Right lobe of liver (tissue), 6 donors: ENCODE measurements at regions not wholly inside any gene's neighbourhood (a gene's known extent, or its start where the extent isn't known, plus 50 kb on each side); places are given as distances from the start of the nearest gene placed in this dataset.

Experiments
- ATAC-seq, 4 donors: fragments of 200-7000 bp; cut with Tn5 transposase; one replicate each; pipeline ENCODE4 v1.9.1; 2020; ENCODE audit warnings: mild to moderate bottlenecking in 4 of 4, moderate library complexity in 4 of 4
- DNase-seq, 3 donors: peaks; one replicate each; pipeline ENCODE4 v3.0.0-alpha.2; 2020
- H3K27ac ChIP-seq, 3 donors: fragments of 200-600 bp; one replicate each; pipeline ENCODE4 v1.8.0; 2022
- H3K27me3 ChIP-seq, 2 donors: fragments of 200-600 bp; one replicate each; pipeline ENCODE4 v1.8.0; 2022
- H3K36me3 ChIP-seq, 4 donors: fragments of 200-600 bp; sonication (generic) in 1 of 4; one replicate each; pipeline versions ENCODE4 v1.5.1 to v1.8.0; 2017 to 2022; ENCODE audit warnings: control low read depth in 1 of 4
- H3K4me1 ChIP-seq, 4 donors: fragments of 200-600 bp; sonication (generic) in 1 of 4; one replicate each; pipeline versions ENCODE4 v1.5.1 to v1.8.0; 2017 to 2022; ENCODE audit warnings: control low read depth in 1 of 4
- H3K4me3 ChIP-seq, 3 donors: fragments of 200-600 bp; one replicate each; pipeline ENCODE4 v1.8.0; 2022
- H3K9me3 ChIP-seq, 4 donors: fragments of 200-600 bp; sonication (generic) in 1 of 4; one replicate each; pipeline versions ENCODE4 v1.5.1 to v1.8.0; 2017 to 2022; ENCODE audit warnings: control low read depth in 1 of 4
- POLR2A ChIP-seq: fragments of 450-650 bp; IDR thresholded peaks from one replicate; pipeline ENCODE4 v1.6.1; 2017; ENCODE audit warnings: antibody characterized with exemption, mild to moderate bottlenecking
- WGBS: methylation state at CpG from one replicate; pipeline ENCODE4 v1.1.6; 2018; ENCODE audit warnings: low coverage, low lambda C conversion rate; ENCODE audit not compliant: insufficient coverage; ENCODE audit errors: missing lambda C conversion rate; 5-methylcytosine and 5-hydroxymethylcytosine counted together
- intact Hi-C, 2 donors: fragments of 100-400 bp; cut with DNase I; formaldehyde crosslinking; loops; one replicate each; pipeline versions ENCODE4 v1.11.2 to v1.14.1; 2022
- TF ChIP-seq, protein P1 (sequence below), 4 donors: fragments of 200-600 bp in 3 of 4; fragments of 450-650 bp in 1 of 4; IDR thresholded peaks; one replicate each; pipeline versions ENCODE4 v1.5.1 to v1.8.0; 2016 to 2022; ENCODE audit warnings: antibody characterized with exemption in 4 of 4, mild to moderate bottlenecking in 2 of 4
- donor health status: DM: no; HTN: yes; CAD: no.
- donor health status: DM: no; HTN: no; CAD: no.
- donor health status: DM: no; HTN: no; CAD: no.
- donor health status: DM: no; HTN: yes; CAD: no.
- donor health status: DM: no; HTN: yes; CAD: no.

DNA sequence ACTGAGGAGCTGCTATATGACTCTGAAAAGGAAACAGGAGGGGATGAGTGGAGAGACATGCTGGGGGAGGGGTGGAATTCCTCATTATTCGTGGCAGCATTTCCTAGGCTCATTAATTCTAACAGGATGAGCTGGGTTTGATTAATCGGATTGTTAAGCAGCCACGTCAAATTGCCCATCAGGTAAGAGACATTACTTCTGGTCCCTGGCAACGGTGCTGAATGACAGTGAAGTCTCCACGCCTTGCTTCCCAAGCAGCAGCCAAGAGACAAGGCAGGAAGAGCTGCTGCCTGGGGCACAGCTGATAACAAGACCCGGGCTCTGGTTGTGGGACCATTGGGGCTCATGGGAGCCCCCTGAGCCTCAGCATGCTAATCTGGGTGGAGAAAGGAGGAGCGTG is 86.6 kb downstream of the MARCHF4 start:
- WGBS: 28% methylated on average over 4 of the region's 7 CpGs
- ATAC-seq (no peak), DNase-seq (no peak)
- Histone ChIP-seq H3K4me3 (no peak overlapping the region), H3K36me3 (no peaks in the 10 kb centered on the region), H3K27ac (no peak overlapping the region), H3K27me3 (no peaks in the 10 kb centered on the region), H3K4me1 (no peaks in the 10 kb centered on the region), H3K9me3 (no peaks in the 10 kb centered on the region)
- TF ChIP-seq, protein P1, sequence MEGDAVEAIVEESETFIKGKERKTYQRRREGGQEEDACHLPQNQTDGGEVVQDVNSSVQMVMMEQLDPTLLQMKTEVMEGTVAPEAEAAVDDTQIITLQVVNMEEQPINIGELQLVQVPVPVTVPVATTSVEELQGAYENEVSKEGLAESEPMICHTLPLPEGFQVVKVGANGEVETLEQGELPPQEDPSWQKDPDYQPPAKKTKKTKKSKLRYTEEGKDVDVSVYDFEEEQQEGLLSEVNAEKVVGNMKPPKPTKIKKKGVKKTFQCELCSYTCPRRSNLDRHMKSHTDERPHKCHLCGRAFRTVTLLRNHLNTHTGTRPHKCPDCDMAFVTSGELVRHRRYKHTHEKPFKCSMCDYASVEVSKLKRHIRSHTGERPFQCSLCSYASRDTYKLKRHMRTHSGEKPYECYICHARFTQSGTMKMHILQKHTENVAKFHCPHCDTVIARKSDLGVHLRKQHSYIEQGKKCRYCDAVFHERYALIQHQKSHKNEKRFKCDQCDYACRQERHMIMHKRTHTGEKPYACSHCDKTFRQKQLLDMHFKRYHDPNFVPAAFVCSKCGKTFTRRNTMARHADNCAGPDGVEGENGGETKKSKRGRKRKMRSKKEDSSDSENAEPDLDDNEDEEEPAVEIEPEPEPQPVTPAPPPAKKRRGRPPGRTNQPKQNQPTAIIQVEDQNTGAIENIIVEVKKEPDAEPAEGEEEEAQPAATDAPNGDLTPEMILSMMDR (IDR thresholded peaks at IDR 0.05): no peak
- TF ChIP-seq POLR2A: no peak
- intact Hi-C loops: no loop called here

DNA sequence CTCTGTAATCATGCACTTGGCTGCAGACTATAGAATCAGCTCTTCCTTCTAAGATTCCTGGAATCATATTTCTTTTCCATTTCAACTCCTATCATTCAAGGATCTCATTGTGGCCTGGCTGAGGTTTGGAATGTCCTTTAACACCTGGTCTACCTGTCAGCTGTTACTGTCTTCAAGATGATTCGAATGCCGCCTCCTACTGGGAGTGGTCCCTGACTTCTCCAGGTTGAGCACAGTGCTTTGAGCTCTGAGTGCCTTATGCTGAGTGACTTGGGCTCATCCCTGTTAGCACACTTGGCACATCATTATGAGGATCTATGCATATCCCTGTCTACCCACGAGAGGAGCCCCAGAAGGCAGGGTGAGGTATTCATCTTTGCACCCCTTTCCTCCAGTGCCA is 87.6 kb downstream of the MARCHF4 start:
- no peaks in the 10 kb centered on the region for H3K36me3 ChIP-seq
- no peak for ATAC-seq
- no peak for TF ChIP-seq POLR2A
- TF ChIP-seq, protein P1 (IDR thresholded peaks at IDR 0.05): no peak
- no peaks in the 10 kb centered on the region for H3K9me3 ChIP-seq
- intact Hi-C loops: no loop called here
- DNase-seq: no peak
- no peak overlapping the region for H3K27ac ChIP-seq
- no peaks in the 10 kb centered on the region for H3K4me1 ChIP-seq
- no peak overlapping the region for H3K4me3 ChIP-seq
- WGBS: 83% methylated on average over 1 of the region's 3 CpGs
- H3K27me3 ChIP-seq: no peaks in the 10 kb centered on the region

GRCh38 chr2:216283038-216283900 is 89.0 kb downstream of the MARCHF4 start:
- WGBS: 84% methylated on average over 8 of the region's 12 CpGs
- intact Hi-C loops: no loop called here
- Histone ChIP-seq H3K27me3 (no peaks in the 10 kb centered on the region), H3K4me3 (no peak overlapping the region), H3K27ac (no peak overlapping the region), H3K4me1 (no peaks in the 10 kb centered on the region), H3K9me3 (no peaks in the 10 kb centered on the region), H3K36me3 (no peaks in the 10 kb centered on the region)
- DNase-seq: no peak
- ATAC-seq: peak; percentile 34 to 55 (median 48)
- TF ChIP-seq, protein P1 (IDR thresholded peaks at IDR 0.05): peak in 3 of 4 donors; percentile 10 to 39 (median 15)
- no peak for TF ChIP-seq POLR2A

GRCh38 chr2:216281876-216282275 is 90.4 kb downstream of the MARCHF4 start:
- WGBS: 38% methylated on average over 2 of the region's 2 CpGs
- no peaks in the 10 kb centered on the region for H3K27me3 ChIP-seq
- DNase-seq (no peak), ATAC-seq (no peak)
- no peaks in the 10 kb centered on the region for H3K36me3 ChIP-seq
- no peaks in the 10 kb centered on the region for H3K4me1 ChIP-seq
- H3K9me3 ChIP-seq: no peaks in the 10 kb centered on the region
- H3K27ac ChIP-seq: no peak overlapping the region
- no peak for TF ChIP-seq POLR2A
- TF ChIP-seq, protein P1 (IDR thresholded peaks at IDR 0.05): no peak
- intact Hi-C loops: no loop called here
- no peak overlapping the region for H3K4me3 ChIP-seq
